Peyer's patch (tissue), 4 donors: ENCODE measurements at regions not wholly inside any gene's neighbourhood (a gene's known extent, or its start where the extent isn't known, plus 50 kb on each side); places are given as distances from the start of the nearest gene placed in this dataset.

Experiments used
- DNase-seq, 3 donors: peaks; one replicate each; pipeline ENCODE4 v3.0.0-alpha.2; 2017 to 2019
- H3K27ac ChIP-seq, 4 donors: fragments of 200-600 bp; sonication (generic); one replicate each; pipeline ENCODE4 v1.5.1; 2016 to 2019
- H3K27me3 ChIP-seq, 2 donors: fragments of 200-600 bp; sonication (generic); one replicate each; pipeline ENCODE4 v1.5.1; 2019
- H3K36me3 ChIP-seq, 3 donors: fragments of 200-600 bp; sonication (generic); one replicate each; pipeline ENCODE4 v1.5.1; 2016 to 2019
- H3K4me1 ChIP-seq, 4 donors: fragments of 200-600 bp; sonication (generic); one replicate each; pipeline ENCODE4 v1.5.1; 2016 to 2019
- H3K4me3 ChIP-seq, 4 donors: fragments of 200-600 bp; sonication (generic); 1 replicate in 3 of 4; 2 replicates in 1 of 4; pipeline ENCODE4 v1.5.1; 2016 to 2019; ENCODE audit warnings: mild to moderate bottlenecking in 1 of 4
- H3K9me3 ChIP-seq, 4 donors: fragments of 200-600 bp; sonication (generic); one replicate each; pipeline ENCODE4 v1.5.1; 2016 to 2019; ENCODE audit warnings: mild to moderate bottlenecking in 1 of 4
- POLR2A ChIP-seq, 2 donors: fragments of 450-650 bp; IDR thresholded peaks; one replicate each; pipeline ENCODE4 v1.5.1; 2017; ENCODE audit warnings: antibody characterized with exemption in 2 of 2, mild to moderate bottlenecking in 2 of 2, moderate library complexity in 2 of 2
- TF ChIP-seq, protein P1 (sequence below), 6 experiments: fragments of 450-650 bp in 4 of 6; fragments of 200-600 bp in 2 of 6; sonication (generic) in 1 of 6; IDR thresholded peaks; one replicate each; pipeline ENCODE4 v1.5.1; 2017 to 2019; ENCODE audit warnings: antibody characterized with exemption in 6 of 6, mild to moderate bottlenecking in 3 of 6, moderate library complexity in 1 of 6

GRCh38 chr13:98632961-98633360 lies 56.1 kb upstream of the STK24 start:
- Histone ChIP-seq H3K9me3 (no peaks in the 10 kb centered on the region), H3K27ac (no peak overlapping the region), H3K4me1 (no peaks in the 10 kb centered on the region), H3K27me3 (no peaks in the 10 kb centered on the region), H3K4me3 (no peak overlapping the region), H3K36me3 (no peaks in the 10 kb centered on the region)
- DNase-seq = peak in 1 of 3 donors; percentile 11
- no peak for TF ChIP-seq POLR2A (IDR thresholded peaks at IDR 0.05)
- TF ChIP-seq, protein P1, sequence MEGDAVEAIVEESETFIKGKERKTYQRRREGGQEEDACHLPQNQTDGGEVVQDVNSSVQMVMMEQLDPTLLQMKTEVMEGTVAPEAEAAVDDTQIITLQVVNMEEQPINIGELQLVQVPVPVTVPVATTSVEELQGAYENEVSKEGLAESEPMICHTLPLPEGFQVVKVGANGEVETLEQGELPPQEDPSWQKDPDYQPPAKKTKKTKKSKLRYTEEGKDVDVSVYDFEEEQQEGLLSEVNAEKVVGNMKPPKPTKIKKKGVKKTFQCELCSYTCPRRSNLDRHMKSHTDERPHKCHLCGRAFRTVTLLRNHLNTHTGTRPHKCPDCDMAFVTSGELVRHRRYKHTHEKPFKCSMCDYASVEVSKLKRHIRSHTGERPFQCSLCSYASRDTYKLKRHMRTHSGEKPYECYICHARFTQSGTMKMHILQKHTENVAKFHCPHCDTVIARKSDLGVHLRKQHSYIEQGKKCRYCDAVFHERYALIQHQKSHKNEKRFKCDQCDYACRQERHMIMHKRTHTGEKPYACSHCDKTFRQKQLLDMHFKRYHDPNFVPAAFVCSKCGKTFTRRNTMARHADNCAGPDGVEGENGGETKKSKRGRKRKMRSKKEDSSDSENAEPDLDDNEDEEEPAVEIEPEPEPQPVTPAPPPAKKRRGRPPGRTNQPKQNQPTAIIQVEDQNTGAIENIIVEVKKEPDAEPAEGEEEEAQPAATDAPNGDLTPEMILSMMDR (IDR thresholded peaks at IDR 0.05) = no peak

DNA sequence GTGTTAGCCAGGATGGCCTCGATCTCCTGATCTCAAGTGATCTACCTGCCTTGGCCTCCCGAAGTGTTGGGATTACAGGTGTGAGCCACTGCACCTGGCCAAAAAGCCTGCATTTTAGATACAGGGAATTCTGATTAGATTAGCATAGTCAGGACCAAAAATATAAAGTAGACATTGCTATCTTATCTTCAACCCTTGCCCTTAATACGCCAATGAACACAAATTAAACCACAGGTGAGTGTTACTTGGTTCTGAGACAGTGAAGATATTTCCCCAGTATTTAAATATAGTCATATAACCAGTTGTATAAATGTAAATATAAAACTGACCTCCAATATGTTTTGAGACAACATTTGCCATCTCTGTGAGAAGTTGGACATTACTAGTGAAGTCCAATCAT lies 52.1 kb upstream of the STK24 start:
- no peak overlapping the region for H3K4me3 ChIP-seq
- H3K9me3 ChIP-seq = no peaks in the 10 kb centered on the region
- TF ChIP-seq, protein P1 (IDR thresholded peaks at IDR 0.05) = no peak
- TF ChIP-seq POLR2A (IDR thresholded peaks at IDR 0.05) = no peak
- no peak overlapping the region for H3K27ac ChIP-seq
- DNase-seq = no peak
- H3K36me3 ChIP-seq = no peaks in the 10 kb centered on the region
- H3K27me3 ChIP-seq = no peaks in the 10 kb centered on the region
- H3K4me1 ChIP-seq = no peaks in the 10 kb centered on the region
